Body of pancreas (tissue), 4 donors: ENCODE measurements at regions not wholly inside any gene's neighbourhood (a gene's known extent, or its start where the extent isn't known, plus 50 kb on each side); places are given as distances from the start of the nearest gene placed in this dataset.

ENCODE experiments used
- CTCF ChIP-seq, 7 experiments: fragments of 450-650 bp in 4 of 7; fragments of 200-600 bp in 3 of 7; sonication (generic) in 3 of 7; IDR thresholded peaks; one replicate each; pipeline ENCODE4 v1.5.1; 2016 to 2019; ENCODE audit warnings: antibody characterized with exemption in 7 of 7
- POLR2A ChIP-seq, 3 donors: fragments of 450-650 bp; IDR thresholded peaks; one replicate each; pipeline ENCODE4 v1.6.1; 2016; ENCODE audit warnings: antibody characterized with exemption in 3 of 3, mild to moderate bottlenecking in 2 of 3

- TF ChIP-seq CTCF (IDR thresholded peaks at IDR 0.05) = no peak
- TF ChIP-seq POLR2A (IDR thresholded peaks at IDR 0.05) = no peak
Observed at GRCh38 chr10:61313460-61313859, 139.7 kb downstream of the TMEM26 start.
